GM18505 (cell line): ENCODE measurements at regions not wholly inside any gene's neighbourhood (a gene's known extent, or its start where the extent isn't known, plus 50 kb on each side); places are given as distances from the start of the nearest gene placed in this dataset.
"Not testable (repeated sequence)": the region's sequence is repeated elsewhere in the genome, so short reads cannot be mapped to it uniquely, and the experiment has no call there.

Source experiments
- ATAC-seq: cut with Tn5 transposase; IDR thresholded peaks from one replicate; pipeline ENCODE4 v1.9.1; 2021; ENCODE audit not compliant: unreplicated experiment
- POLR2A ChIP-seq: IDR thresholded peaks from 4 replicates; pipeline ENCODE4 v1.6.1; 2011; ENCODE audit warnings: borderline replicate concordance; ENCODE audit not compliant: insufficient read depth, insufficient read length; ENCODE audit errors: extremely low read depth

DNA sequence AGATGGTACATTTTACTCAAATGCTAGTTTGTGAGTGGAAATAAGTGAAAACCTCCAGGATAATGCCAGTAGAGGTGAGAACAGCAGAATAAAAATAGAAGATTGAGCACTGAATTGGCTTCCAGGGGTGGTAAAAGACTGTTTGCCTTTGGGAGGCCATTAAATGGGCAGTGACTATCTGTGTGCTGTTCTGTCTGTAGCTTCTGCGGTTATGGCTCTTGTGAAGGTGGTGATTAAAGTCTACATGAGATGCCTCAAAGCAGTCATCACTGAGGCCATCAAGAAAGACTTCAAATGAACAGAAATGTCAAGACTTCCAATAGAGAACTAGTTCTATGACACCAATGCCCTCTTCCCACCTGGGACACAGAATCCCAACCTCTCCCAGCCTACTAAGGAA, 108.8 kb downstream of the EFHB start:
- TF ChIP-seq POLR2A, result no peak
- ATAC-seq, result no peak

DNA sequence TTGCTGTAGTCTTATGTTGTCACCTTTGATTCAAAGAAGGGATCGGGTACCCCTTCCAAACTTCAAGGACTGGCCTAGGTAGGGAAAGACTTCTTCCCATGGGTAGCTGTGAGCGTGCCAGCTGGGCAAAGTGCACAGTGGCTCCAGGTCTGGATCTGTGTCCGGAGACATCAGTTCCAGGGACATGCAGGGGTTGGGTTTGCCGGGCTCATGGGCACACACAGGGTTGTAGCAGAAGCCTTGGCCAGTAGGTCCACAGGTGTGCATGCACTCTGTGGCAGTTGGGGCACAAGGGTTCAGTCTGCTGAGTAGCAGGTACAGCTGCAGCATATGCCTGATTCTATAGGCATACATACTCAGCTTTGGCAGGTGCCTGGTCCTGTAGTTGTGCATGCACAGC, 111.2 kb downstream of the EFHB start:
- ATAC-seq, result no peak
- TF ChIP-seq POLR2A, result no peak

DNA sequence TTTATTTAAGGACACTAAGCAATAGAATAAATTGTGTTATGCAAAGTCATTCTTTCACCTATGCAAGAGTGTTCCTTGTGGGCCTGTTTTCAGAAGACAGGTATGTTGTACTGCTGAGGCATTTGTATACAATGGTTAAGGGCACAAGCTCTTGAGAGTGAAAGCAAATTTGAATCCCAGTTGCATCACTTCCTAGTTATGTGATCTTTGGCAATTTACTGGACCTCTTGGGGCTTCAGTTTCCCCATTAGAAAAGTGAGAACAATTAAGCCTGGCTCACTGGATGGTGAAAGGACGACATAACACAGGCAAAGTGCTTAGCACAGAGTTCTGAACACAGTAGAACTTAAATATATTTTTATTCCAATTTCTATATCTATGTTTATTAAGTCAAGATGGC, 117.4 kb downstream of the EFHB start:
- TF ChIP-seq POLR2A, result no peak
- no peak for ATAC-seq

DNA sequence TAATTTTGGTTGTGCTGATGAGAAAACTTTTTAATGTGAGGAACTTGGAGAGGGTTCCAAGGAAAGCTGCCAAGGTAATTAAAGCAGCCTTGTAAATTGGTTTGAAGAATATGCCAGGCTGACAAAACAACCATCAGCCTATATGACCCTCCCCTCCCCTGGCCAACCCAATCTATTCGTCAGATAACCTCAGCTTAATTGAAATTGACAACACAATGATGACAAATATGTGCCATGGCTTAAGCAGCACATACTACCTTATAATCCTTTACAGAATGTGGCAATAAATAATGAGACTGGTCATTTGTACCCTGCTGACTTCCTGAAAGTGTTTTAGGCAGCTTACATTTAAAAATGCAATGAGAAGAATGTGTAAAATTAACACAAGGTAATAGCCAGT, 118.2 kb downstream of the EFHB start:
- no peak for ATAC-seq
- TF ChIP-seq POLR2A, result no peak

DNA sequence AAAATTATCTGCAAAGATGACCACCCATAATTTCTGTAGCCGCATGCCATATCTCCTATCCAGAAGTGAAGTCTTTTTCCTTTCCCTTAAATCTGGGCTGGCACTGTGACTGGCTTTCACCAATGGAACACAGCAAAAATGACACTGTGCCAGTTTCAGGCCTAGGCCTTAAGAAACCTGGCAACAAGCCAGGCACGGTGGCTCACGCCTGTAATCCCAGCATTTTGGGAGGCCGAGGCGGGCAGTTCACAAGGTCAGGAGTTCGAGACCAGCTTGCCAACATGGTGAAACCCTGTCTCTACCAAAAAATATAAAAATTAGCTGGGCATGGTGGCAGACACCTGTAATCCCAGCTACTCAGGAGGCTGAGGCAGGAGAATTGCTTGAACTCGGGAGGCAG, 120.3 kb downstream of the EFHB start:
- not testable (repeated sequence) for ATAC-seq

DNA sequence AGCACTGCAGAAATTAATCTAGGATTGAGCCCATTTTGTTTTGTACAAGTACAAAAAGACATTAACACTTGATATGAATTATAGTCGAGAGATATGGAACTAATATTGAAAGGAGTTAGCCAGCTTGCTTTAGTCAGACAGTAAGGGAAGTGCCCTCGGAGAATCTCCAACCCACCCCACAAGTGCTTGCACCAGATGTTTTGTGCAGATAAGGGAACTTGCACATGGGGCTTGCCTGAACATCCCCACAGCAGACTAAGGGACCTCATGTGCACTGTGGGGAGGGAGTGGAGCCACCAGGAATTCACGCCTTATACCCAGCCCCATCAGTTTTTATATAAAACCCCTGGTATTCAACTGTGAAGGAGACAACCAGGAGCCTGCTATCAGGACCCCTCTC, 122.3 kb downstream of the EFHB start:
- no peak for ATAC-seq

DNA sequence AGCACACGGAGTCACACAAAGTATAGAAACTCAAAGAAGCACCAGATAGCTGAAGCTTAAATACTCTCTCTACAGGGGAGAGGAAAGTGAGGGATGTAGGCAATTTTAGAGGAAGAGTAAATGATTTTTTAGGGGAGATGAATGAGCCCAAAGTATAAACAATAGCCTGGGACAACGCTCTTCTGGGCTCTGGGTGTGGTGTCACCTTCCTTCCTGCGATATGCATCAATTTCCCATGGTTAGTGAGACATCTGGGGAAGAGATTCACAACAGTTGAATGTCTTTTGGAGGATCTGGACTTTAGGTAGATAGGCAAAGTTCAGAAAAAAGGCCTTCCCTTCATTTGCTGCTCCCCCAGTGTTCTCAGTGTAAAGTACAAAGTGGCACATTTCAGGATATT, 125.2 kb downstream of the EFHB start:
- no peak for ATAC-seq
- no peak for TF ChIP-seq POLR2A

More for the DNA sequence above, 122.3 kb downstream of the EFHB start:
- no peak for TF ChIP-seq POLR2A

DNA sequence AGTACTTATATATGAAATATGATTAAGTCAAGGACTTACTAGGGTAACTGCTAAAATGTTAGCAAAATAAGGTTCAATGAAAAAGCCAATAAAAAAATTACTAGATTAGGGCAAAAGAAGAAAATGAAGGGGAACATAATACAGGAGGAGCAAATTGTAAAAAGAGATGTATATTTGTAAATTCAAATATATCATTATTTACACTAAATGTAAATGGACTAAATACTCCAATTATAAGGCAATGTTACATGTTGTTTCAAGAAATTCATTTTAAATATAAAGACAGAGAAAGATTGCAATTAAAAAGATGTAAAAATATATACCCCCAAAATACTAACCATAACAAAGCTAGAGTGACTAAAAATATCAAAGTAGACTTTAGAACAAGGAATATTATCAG, 134.1 kb downstream of the EFHB start:
- TF ChIP-seq POLR2A, result no peak

DNA sequence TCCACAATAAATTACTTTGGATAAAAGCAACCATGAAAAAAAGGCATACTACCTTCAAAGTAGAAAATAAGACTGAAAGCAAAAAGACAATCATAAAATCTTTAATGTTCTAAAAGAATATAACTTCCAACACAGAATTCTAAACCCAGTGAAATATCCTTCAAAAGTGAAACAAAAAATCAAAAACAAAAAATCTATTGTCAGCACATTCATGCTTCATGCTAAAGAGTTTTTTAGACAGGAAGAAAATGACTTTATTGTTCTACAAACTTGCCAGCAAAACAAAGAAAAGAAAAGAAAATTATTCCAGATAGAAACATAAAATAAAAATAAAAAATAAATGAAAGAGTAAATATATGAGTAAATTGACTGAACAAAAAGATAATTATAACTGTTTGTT, 134.9 kb downstream of the EFHB start:
- no peak for ATAC-seq
- TF ChIP-seq POLR2A, result no peak

More for the DNA sequence above, 134.1 kb downstream of the EFHB start:
- ATAC-seq, result no peak

DNA sequence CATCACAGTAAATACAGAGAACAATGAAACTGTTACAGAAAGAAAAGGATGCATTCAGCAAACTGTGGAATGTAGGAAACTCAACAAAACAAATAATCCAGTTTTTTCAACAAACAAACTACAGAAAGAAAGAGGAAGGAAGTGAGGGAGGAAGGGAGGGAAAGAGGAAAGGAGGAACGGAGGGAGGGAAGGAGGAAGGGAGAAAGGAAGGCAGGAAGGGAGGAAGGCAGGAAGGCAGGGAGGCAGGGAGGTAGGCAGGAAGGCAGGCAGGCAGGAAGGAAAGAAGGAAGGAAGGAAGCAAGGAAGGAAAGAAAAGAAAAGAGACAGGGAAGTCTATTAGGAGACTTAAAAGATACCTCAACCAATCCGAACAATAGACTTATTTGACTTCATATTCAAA, 135.7 kb downstream of the EFHB start:
- ATAC-seq, result no peak

DNA sequence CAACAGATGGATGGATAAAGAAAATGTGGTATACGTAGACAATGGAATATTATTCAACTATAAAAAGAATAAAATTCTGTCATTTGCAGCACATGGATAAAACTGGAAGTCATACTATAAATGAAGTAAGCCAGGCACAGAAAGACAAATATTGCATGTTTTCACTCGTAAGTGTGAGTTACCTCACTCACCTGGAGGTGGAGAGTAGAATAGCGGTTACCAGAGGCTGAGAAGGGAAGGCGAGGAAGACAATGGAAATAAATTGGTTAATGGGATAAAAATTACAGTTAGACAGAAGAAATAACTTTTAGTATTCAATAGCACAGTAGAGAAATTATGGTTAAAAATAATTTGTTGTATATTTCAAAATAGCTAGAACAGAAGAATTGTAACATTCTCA, 141.6 kb downstream of the EFHB start:
- no peak for ATAC-seq
- TF ChIP-seq POLR2A, result no peak

More for the DNA sequence above, 135.7 kb downstream of the EFHB start:
- no peak for TF ChIP-seq POLR2A

DNA sequence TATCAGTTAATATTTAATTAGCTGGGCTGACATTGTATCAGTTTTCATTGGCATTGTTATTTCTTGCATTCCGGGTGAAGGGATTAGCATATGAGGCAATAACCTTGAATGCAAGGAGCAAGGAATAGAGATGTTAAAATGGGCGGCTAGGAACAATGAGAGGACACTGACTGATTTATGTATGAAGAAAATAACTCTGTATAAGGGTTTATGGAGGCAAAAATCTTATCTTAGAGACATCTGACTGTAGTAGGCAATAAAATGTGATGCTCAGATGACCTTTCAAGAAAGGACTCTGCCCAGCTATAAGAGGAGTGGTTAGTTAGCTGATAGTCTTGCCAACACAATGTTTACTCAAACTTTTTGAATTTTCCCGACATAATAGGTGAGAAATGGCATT, 158.3 kb downstream of the EFHB start:
- TF ChIP-seq POLR2A, result no peak
- no peak for ATAC-seq

DNA sequence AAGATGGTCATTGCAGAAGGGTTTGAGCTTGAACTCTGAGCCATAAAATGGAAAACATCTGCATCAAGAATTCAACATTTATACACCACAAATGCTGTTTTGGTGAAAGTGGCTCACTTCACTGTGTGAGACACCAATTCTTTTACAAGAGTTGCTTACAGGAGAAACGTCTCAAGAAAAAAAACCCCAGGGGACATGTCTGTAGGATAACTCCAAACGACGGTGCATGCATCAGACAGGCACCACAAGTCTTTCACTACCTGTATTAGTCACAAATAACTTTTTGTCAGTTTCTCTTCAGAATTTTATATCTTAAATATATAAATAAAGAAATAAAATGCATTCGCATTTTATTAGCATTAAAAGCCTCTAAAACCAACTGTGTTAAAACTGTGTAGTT, 164.3 kb downstream of the EFHB start:
- no peak for TF ChIP-seq POLR2A

DNA sequence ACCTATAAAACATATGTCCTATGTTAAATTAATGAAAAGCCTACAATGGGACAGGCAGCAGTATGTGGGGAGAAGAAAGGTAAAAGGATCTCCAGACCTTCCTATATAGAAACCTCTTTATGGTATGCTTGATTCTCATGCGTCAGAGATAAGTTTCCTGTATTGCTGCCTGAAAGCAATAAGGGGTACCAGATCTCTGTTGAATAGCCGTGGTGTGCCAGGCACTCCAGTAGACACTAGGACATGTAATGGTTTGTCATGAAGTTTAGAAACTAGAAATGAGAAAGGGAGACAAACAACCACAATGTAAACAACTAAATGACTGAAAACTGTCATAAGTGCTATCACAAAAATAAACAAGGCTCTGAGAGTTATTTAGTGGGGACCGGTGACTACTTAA, 168.1 kb downstream of the EFHB start:
- no peak for TF ChIP-seq POLR2A

More for the DNA sequence above, 164.3 kb downstream of the EFHB start:
- ATAC-seq, result peak; percentile 69

DNA sequence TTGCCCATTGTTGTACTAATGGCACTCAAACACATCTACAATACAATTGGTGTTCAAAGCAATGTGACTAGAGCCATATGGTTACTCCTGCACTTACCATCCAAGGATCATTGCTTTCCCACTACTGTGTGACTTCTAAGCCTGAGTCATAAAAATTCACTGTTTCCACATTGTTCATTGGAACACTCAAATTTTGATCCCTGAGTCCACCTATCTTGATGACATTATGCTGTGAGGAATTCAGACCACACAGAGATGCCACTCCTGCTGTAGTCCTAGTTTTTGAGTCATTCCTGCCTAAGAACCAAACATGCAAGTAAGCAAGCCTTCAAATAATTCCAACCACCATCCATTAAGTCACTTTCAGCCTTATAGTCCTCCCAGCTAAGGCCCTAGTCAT, 176.2 kb downstream of the EFHB start:
- TF ChIP-seq POLR2A, result no peak
- no peak for ATAC-seq

More for the DNA sequence above, 168.1 kb downstream of the EFHB start:
- no peak for ATAC-seq

DNA sequence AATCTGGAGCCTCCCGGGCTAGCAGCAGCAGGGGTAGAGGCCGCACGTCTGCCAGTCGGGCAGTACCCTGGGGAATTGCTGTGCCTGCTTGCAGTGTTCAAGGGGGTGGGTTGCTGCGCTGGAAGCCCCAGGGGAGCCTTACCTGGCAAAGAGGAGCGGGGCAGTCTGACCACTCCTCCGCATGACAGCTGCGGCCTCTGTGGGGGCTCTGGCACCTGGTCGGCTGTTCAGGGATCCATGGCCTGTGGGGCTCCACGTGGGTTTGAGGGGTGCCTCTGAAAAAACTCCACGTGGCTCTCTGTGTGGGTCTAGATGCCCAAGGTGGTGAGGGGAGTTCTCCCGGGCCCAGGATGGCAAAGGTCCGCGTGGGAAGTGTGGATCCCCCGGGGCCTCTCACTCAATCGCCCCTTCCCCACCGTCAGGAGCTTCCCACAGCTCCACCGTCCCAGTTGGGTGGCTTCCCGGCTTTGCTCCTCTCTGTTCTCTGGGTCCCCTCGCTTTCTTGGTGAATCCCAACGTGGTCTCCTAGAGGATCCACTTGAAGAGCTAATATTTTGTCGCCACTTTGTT, 184.5 kb downstream of the EFHB start:
- ATAC-seq, result no peak
- TF ChIP-seq POLR2A, result no peak

DNA sequence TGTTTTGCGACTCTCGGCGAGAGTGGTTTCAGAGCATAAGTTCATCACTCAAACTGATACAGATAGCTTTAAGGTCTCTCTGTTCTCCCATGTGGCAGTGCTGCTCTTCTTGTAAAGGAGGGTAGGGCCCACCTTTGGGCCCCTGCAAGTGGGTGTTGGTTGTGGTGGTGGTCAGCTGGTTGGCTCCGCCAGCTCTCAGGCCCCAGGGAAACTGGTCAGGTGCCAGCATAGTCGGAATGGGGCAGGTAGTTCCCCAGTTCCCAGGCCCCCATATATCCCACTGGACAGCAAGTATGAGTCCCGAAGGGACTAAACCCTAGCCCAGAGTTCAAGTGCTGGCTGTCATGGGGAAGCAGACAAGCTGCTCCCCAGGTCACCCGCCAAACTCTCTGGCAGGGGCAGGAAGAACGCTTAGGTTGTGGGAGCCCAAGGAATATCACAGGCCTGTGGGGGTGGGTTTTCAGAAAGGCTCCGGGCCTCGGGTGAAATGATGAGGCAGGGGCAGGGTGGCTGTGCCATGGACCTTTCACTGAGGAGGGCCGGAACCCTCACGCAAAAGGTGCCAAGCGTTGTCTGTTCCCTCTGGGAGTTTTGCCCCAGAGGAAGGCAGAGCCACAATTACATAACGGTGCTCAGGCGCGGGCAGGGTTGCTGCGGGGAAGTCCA, 185.1 kb downstream of the EFHB start:
- no peak for TF ChIP-seq POLR2A
- ATAC-seq, result no peak
